ENCODE measurements at regions not wholly inside any gene's neighbourhood (a gene's known extent, or its start where the extent isn't known, plus 50 kb on each side); places are given as distances from the start of the nearest gene placed in this dataset.

DNA sequence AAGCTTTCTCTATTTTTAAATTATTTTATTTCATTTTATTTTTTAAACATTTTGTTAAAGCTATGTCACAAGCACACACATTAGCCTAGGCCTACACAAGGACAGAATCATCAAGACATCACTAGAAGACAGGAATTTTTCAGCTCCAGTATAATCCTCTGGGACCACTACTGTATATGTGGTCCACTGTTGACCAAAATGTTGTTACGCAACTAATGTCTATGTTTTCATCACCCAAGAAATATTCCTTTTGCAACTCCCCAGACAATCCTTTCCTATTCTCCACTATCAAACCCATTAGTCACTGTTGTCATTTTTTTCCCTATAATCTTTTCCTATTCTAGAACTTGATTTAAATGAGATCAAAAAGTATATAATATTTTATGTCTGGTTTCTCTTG, 2371.7 kb upstream of the C9orf72 start:
- H3K27me3 ChIP-seq = no peaks in the 10 kb centered on the region
- no peaks in the 10 kb centered on the region for H3K36me3 ChIP-seq
- no peaks in the 10 kb centered on the region for H3K9me3 ChIP-seq
- H3K4me3 ChIP-seq = no peak overlapping the region
- no peak overlapping the region for H3K27ac ChIP-seq
- WGBS, 2 donors = 79 to 82% methylated on average over 1 of the region's 1 CpG
- TF ChIP-seq, protein P1, sequence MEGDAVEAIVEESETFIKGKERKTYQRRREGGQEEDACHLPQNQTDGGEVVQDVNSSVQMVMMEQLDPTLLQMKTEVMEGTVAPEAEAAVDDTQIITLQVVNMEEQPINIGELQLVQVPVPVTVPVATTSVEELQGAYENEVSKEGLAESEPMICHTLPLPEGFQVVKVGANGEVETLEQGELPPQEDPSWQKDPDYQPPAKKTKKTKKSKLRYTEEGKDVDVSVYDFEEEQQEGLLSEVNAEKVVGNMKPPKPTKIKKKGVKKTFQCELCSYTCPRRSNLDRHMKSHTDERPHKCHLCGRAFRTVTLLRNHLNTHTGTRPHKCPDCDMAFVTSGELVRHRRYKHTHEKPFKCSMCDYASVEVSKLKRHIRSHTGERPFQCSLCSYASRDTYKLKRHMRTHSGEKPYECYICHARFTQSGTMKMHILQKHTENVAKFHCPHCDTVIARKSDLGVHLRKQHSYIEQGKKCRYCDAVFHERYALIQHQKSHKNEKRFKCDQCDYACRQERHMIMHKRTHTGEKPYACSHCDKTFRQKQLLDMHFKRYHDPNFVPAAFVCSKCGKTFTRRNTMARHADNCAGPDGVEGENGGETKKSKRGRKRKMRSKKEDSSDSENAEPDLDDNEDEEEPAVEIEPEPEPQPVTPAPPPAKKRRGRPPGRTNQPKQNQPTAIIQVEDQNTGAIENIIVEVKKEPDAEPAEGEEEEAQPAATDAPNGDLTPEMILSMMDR (IDR thresholded peaks at IDR 0.05) = no peak
- no peaks in the 10 kb centered on the region for H3K4me1 ChIP-seq
- no peak for DNase-seq
- intact Hi-C loops (cut with DNase I) = no loop called here
- no peak for ATAC-seq

DNA sequence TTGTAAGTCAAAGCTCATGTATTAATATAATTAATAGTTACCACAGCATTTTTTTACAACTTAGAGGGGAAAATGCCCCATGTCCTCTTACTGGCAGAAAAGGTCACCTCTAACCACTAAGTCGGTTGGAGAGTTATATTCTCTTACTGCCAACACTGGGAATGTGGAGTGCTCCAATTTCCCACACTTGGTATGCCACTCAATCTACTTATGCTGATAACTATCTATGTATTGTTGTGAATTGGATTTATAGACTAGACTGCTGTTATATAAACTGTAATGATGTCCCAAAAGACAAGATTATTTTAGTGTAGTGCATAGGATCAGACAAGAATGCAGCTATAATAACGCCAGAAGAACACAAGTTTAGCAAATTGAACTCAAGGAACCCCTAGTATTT, 2385.2 kb upstream of the C9orf72 start:
- DNase-seq = no peak
- H3K27ac ChIP-seq = no peak overlapping the region
- H3K4me3 ChIP-seq = no peak overlapping the region
- no peaks in the 10 kb centered on the region for H3K4me1 ChIP-seq
- no peak for ATAC-seq
- no peaks in the 10 kb centered on the region for H3K27me3 ChIP-seq
- TF ChIP-seq, protein P1 (IDR thresholded peaks at IDR 0.05) = no peak
- H3K36me3 ChIP-seq = no peaks in the 10 kb centered on the region
- WGBS, 2 donors = 54 to 60% methylated on average over 2 of the region's 2 CpGs
- intact Hi-C loops (cut with DNase I) = no loop called here
- H3K9me3 ChIP-seq = no peaks in the 10 kb centered on the region

DNA sequence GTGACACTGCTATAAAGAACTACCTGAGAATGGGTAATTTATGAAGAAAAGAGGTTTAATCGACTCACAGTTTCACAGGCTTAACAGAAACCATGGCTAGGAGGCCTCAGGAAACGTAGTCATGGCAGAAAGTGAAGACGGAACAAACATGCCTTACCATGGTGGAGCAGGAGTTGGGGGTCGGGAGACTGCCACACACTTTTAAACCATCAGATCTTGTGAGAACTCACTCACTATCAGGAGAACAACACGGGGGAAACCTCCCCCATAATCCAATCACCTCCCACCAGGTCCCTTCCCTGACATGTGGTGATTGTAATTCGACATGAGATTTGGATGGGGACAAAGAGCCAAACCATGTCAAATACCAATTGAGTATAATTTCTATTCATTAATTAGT, 2392.6 kb upstream of the C9orf72 start:
- DNase-seq = no peak

GRCh38 chr9:29966247-29966646, 2393.0 kb upstream of the C9orf72 start:
- Histone ChIP-seq H3K36me3 (no peaks in the 10 kb centered on the region), H3K9me3 (peaks cover 0 to 10% (median 0%) of the 10 kb centered on the region in 11 donors), H3K27me3 (no peaks in the 10 kb centered on the region), H3K27ac (no peak overlapping the region), H3K4me1 (no peaks in the 10 kb centered on the region), H3K4me3 (no peak overlapping the region)
- ATAC-seq (no peak), DNase-seq (no peak)
- TF ChIP-seq, protein P1 (IDR thresholded peaks at IDR 0.05) = no peak
- WGBS, 2 donors = 42 to 45% methylated on average over 2 of the region's 2 CpGs
- intact Hi-C loops (cut with DNase I) = loop anchor here in 1 of 10 donors (10.0 kb wide), 1 partner anchor 59 kb away; no protein-coding TSS in a partner anchor

More for the DNA sequence above, 2392.6 kb upstream of the C9orf72 start:
- TF ChIP-seq, protein P1 (IDR thresholded peaks at IDR 0.05) = no peak
- intact Hi-C loops (cut with DNase I) = loop anchor here in 1 of 10 donors (10.0 kb wide), 1 partner anchor 59 kb away; no protein-coding TSS in a partner anchor
- WGBS, 2 donors = 55 to 62% methylated on average over 6 of the region's 6 CpGs
- H3K27me3 ChIP-seq = no peaks in the 10 kb centered on the region
- no peak overlapping the region for H3K27ac ChIP-seq
- no peaks in the 10 kb centered on the region for H3K4me1 ChIP-seq
- no peaks in the 10 kb centered on the region for H3K36me3 ChIP-seq
- no peak for ATAC-seq
- H3K9me3 ChIP-seq = peaks cover 0 to 10% (median 0%) of the 10 kb centered on the region in 11 donors
- H3K4me3 ChIP-seq = no peak overlapping the region
